ENCODE measurements at regions not wholly inside any gene's neighbourhood (a gene's known extent, or its start where the extent isn't known, plus 50 kb on each side); places are given as distances from the start of the nearest gene placed in this dataset.

DNA sequence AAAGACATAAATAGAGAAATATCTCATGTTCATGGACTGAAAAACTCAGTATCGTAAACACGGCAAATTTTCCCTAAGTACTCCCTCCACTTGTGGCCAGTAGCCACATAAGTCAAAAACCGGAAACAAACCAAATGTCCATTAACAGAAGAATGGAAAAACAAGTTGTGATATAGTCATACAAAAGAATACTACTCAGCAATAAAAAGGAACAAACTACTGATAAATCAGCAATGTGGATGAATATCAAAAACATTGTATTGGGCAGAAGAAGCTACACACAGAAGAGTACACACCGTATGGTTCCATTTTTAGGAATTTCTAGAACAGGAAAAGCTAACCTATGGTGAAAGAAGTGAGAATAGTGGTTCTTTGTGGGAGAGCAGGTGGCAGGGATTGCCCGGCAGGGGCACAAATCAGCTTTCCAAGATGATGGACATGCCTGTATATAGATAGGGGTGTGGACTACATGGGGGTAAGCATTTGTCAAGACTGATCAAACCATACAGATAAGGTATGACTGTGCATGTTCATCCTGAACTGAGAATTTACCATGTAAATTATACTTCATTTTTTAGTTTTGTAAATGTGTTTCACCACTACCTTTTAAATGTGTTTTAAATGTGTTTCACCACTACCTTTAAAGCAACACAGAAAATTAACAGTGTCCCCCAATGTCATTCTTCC is 172.8 kb upstream of the CDH5 start:
- TF ChIP-seq, protein P1, sequence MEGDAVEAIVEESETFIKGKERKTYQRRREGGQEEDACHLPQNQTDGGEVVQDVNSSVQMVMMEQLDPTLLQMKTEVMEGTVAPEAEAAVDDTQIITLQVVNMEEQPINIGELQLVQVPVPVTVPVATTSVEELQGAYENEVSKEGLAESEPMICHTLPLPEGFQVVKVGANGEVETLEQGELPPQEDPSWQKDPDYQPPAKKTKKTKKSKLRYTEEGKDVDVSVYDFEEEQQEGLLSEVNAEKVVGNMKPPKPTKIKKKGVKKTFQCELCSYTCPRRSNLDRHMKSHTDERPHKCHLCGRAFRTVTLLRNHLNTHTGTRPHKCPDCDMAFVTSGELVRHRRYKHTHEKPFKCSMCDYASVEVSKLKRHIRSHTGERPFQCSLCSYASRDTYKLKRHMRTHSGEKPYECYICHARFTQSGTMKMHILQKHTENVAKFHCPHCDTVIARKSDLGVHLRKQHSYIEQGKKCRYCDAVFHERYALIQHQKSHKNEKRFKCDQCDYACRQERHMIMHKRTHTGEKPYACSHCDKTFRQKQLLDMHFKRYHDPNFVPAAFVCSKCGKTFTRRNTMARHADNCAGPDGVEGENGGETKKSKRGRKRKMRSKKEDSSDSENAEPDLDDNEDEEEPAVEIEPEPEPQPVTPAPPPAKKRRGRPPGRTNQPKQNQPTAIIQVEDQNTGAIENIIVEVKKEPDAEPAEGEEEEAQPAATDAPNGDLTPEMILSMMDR (IDR thresholded peaks at IDR 0.05) = no peak
- TF ChIP-seq POLR2A (IDR thresholded peaks at IDR 0.05) = no peak

Measured in uterus (tissue), 2 donors.